ENCODE measurements at regions not wholly inside any gene's neighbourhood (a gene's known extent, or its start where the extent isn't known, plus 50 kb on each side); places are given as distances from the start of the nearest gene placed in this dataset.

- DNase-seq (ENCODE audit: low spot score) = no peak
- FAIRE-seq = no peak
These were observed 730.4 kb downstream of the C6orf118 start for GRCh38 chr6:164579035-164579434.

DNA sequence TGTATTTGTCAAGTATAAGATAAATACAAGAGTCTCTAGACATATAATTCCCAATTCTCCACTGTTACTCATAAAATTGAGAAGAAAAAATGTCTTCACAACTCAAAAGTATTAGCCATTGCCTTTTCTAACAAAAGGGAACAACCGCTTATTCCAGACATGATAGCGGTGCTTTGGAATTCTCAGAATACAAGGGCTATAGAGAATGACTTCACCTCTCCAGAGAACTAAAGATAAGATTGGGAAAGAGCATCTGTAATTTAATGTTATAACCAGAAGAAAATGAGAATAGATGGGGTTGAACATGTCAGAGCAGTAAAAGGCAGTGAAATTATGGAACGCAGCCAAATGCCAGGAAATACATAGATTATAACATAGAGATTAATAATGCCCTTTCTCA, 730.8 kb downstream of the C6orf118 start:
- DNase-seq (ENCODE audit: low spot score) (no peak), FAIRE-seq (no peak)

DNA sequence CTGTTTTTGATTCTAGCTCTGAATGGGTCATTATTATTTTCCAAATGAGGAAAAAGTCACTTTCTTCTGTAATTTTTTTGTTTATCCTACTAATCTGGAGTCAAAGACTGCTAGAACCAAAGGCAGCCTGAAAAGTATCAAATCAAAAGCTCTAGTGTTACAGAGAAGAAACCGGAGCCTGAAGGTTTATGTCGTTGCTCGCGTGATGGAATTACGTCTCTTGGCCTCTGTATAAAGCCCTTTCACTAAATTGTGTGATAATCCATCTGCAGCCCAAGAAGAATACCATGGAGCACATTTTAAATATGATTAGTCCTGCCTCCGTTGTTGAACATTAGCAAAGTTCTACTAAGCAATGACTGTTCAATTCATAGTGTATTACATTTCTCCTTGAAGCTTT, 738.6 kb downstream of the C6orf118 start:
- FAIRE-seq = no peak

GRCh38 chr6:164569509-164569908, 739.9 kb downstream of the C6orf118 start:
- no peak for FAIRE-seq
- no peak for DNase-seq (ENCODE audit: low spot score)

More for the DNA sequence above, 738.6 kb downstream of the C6orf118 start:
- DNase-seq (ENCODE audit: low spot score) = no peak

DNA sequence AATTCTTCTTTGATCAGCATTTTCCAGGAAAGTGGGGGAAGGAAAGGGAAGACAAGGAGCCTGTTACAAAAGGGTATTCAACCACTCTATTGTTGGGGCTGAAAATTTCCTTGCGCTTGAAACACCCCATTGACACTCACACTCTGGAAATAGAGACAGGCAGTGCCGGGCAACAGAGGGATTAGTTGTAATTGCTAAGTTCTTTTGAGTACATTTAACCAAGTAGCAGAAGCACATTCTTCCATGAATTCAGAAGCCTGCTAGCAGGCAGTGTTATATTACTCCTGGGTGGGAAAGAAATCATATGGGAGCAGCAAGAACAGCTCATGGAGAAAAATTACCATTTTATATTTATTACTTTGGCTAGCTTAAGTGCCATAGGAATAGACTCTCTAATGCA, 745.5 kb downstream of the C6orf118 start:
- no peak for DNase-seq (ENCODE audit: low spot score)
- FAIRE-seq = no peak

DNA sequence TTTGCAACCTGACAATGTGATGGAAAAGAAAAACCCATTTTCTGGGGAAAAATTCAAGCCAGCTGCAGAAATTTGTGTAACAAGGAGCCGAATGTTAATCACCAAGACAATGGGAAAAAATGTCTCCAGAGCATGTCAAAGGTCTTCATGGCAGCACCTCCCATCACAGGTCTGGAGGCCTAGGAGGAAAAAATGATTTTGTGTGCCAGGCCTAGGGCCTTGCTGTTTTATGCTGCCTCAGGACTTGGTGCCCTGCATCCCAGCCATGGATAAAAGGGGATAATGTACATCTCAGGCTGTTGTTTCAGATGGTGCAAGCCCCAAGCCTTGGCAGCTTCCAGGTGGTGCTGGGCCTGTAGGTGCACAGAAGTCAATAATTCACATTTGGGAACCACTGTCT, 747.7 kb downstream of the C6orf118 start:
- DNase-seq (ENCODE audit: low spot score) (no peak), FAIRE-seq (no peak)

DNA sequence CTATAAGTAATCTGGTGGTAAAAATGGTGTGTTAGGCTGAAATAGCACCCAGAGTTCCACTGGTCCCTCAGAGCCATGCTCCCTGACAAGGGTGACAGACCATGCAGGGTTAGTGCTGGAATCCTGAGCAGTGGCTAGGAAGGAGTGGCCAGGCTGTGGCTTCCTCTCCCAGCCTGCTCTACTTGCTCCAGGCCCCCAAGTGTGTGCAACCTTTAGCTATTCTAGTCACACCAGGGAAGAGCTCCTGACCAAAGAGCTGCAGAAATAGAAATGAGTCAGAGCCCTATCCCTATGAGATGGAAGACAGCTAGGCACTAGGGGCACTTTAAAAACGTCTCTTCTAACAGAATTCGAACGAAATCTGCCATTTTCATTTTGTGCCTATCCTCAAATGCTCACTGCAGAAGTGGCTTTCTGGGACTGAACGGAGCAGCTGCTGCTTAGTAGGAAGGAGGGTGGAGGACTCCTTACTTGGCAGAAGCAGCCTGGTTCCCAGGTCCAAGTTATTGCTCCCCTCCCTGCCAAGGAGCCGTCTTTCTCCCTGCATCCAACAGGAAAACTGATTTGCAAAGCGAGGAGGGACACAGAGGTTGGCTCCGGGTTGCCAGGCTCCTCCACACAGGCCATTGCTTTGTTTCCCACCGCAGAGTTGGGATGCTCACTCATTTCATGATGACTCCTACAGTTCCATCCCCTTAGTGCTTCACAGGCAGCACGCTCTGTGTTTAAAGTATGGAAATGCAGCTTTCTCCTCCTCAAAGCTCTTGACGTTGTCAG, 754.5 kb downstream of the C6orf118 start:
- FAIRE-seq (no peak), DNase-seq (ENCODE audit: low spot score) (no peak)

DNA sequence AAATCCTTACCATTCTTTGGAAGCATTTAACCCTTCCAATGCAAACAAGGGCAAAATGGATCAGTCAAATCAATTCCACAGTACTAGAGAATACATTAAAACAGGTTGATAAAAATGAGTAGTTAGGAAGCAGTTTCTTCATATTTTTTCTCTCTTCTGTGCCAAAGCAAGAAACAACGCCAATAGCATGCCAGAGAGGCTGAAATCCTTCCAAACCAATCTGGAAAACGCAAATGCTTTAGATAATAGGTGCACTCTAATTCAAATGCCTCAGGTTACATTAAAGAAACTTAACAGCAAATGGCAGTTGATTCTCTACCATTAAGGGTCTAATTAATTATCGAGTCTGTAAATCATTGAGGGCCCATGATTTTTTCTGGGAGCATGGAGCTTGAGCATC, 755.2 kb downstream of the C6orf118 start:
- FAIRE-seq (no peak), DNase-seq (ENCODE audit: low spot score) (no peak)

GRCh38 chr6:164551706-164552105, 757.7 kb downstream of the C6orf118 start:
- no peak for DNase-seq (ENCODE audit: low spot score)
- no peak for FAIRE-seq

GRCh38 chr6:164547076-164547475, 762.3 kb downstream of the C6orf118 start:
- FAIRE-seq = no peak
- no peak for DNase-seq (ENCODE audit: low spot score)

GRCh38 chr6:164546263-164546662, 763.1 kb downstream of the C6orf118 start:
- FAIRE-seq (no peak), DNase-seq (ENCODE audit: low spot score) (no peak)

- no peak for DNase-seq (ENCODE audit: low spot score)
- FAIRE-seq = no peak
These were observed 775.2 kb downstream of the C6orf118 start for GRCh38 chr6:164534070-164534766.

DNA sequence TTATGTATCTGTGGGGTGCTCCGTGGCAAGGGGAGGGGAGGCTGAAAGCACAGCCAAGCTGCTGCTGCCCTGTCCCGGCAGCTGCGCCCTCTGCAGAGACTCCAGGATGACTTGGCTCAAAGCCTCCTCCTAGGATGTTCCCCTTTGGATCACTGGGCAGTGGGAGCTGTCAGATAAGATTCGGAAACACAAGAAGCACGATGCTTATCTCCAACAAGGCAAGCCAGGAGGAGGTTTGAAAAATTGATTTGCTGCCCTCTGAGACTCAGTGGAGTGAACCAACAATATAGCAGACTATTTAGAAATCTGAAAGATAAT, 776.4 kb downstream of the C6orf118 start:
- FAIRE-seq (no peak), DNase-seq (ENCODE audit: low spot score) (no peak)

- no peak for DNase-seq (ENCODE audit: low spot score)
- FAIRE-seq = no peak
These were observed 777.0 kb downstream of the C6orf118 start for GRCh38 chr6:164532198-164533044.

DNA sequence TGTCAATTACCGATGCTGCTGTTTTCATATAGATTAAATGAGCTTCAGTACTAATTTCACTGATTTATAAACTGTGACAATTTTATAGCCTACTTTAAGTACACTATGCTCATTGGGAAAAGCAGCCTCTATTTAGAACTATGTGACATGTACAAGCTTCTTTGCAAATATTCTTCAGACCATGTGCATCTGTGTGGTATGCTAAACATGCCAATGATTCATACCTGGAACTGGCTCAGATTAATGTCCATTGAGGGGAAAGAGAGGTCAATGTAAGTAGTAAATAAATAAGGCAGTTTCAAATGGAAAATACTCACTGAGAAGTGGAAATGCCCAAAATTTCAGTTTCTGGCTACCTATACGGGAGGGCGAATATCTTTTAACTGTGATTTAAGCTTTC, 777.7 kb downstream of the C6orf118 start:
- DNase-seq (ENCODE audit: low spot score) = no peak
- no peak for FAIRE-seq

- DNase-seq (ENCODE audit: low spot score) = no peak
- no peak for FAIRE-seq
These were observed 780.9 kb downstream of the C6orf118 start for GRCh38 chr6:164528539-164528938.

GRCh38 chr6:164523087-164523654, 786.2 kb downstream of the C6orf118 start:
- DNase-seq (ENCODE audit: low spot score) (no peak), FAIRE-seq (no peak)

- FAIRE-seq (no peak), DNase-seq (ENCODE audit: low spot score) (no peak)
These were observed 788.5 kb downstream of the C6orf118 start for GRCh38 chr6:164520916-164521315.

DNA sequence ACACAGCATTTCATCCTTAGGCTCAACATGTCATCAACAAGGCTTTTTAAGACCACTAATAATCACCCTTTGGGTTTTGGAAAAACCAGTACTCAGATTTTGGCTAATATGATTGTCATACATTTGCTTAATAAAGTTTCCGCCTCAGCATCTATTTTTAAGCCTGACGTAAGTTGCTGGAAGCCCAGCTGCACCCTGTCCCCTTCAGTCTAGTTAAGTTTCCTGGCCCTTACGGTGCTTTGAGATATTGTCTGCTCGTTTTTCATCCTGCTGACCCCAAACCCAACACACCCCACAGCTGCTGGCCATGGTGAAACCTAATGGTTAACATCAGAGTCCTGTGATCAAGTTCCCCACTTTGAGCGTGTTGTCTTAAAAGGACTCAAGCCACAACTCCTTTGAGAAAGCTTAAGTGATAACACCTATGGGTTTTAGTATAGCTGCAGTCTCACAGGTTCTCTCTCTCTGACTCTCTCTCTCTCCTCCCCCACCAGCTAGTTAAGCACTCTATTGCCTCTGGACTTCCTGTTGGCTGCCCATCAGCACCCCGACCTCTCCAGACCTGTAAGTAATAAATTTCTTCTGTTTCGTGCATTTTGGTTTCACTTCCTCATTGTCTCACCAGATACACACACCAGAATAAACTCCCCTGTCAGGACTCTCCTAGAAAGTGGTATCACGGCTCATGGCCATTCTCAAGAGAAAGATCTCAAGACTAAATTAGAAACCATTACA, 802.0 kb downstream of the C6orf118 start:
- FAIRE-seq (no peak), DNase-seq (ENCODE audit: low spot score) (no peak)

GRCh38 chr6:164505425-164505824, 804.0 kb downstream of the C6orf118 start:
- DNase-seq (ENCODE audit: low spot score) = no peak
- FAIRE-seq = no peak

- FAIRE-seq (no peak), DNase-seq (ENCODE audit: low spot score) (no peak)
These were observed 806.6 kb downstream of the C6orf118 start for GRCh38 chr6:164502833-164503232.
